ENCODE measurements at regions not wholly inside any gene's neighbourhood (a gene's known extent, or its start where the extent isn't known, plus 50 kb on each side); places are given as distances from the start of the nearest gene placed in this dataset.
A peak's percentile ranks its signal among the peaks of the same experiment; 100 is the strongest.

DNA sequence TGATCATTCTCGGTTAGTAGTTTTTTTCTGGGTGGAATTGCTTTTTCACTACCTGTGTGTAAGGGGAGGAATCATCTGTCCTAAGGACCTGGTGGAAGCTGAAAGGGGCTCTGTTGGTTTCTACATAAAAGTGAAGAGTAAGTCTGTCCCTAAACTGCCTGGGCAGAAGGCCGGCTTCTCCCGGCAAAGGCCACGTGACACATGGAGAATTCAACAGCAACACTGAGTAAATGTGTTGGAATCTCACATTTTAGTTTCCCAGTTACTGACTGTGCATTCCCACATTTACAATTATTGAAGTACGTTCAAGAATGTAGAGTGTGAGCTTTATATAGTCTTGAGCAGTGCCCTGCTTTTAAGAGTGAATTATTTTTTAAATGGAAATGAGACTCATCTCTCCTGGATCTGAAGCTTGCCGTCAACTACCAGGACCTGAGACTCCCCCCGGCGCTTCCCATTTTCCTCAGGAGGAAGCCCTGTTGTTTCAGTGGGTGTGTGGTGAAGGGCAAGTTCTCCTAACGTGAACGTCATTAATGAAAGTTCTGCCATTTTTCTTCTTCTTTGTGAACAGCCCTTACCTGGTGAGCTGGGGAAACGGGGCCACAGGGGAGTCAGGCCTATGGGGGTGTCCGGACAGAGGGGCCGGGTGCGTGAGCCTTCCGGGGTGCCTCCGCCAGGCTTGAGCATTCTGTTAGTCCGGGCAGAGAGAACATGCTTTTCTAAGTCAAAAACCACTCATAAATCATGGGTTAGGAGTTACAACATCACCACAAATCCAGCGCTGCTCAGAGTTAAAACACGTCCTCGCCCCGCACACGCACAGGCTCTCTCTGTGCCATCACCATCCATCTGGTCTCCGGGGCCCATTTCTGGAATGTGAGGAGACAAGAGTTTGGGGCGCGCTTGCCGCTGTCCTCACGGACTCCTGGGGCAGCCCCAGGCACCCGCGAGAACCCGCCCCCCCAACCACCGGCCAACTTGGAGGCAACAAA lies 56.6 kb upstream of the SMOC2 start:
- no peak for DNase-seq

DNA sequence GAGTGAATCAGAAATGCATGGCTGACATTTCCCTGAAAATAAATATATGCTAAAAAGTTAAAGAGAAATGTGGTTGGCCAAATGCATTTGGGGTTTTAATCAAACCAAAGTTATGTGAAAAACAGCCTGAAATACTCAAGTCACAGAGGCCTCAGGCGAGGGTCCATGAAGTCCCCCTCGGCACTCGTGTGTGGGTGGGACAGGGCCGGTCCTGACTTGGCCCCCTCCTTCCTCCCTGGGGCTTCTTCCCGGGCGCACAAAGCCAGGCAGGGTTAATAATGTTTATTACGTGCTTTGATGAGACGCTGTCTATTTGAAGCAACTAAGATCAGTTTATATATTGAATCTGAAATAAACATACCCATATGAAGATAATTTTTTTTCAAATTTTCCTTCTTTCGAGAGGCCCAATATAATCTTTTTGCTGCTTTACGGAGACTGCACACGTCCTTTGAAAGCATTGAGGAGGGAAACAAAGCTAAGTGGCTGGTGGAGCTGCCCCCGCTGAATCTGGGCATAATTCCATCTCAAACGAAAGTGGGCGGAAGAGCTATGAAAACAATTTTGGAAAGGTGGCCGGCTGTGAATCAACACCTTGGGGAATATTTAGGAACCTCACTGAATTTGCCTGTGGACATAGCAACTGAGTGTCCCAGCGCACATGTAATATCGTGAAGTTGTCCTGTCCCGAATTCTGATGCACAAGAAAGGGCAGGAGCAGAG lies 55.8 kb upstream of the SMOC2 start:
- peak; percentile 58 for DNase-seq

DNA sequence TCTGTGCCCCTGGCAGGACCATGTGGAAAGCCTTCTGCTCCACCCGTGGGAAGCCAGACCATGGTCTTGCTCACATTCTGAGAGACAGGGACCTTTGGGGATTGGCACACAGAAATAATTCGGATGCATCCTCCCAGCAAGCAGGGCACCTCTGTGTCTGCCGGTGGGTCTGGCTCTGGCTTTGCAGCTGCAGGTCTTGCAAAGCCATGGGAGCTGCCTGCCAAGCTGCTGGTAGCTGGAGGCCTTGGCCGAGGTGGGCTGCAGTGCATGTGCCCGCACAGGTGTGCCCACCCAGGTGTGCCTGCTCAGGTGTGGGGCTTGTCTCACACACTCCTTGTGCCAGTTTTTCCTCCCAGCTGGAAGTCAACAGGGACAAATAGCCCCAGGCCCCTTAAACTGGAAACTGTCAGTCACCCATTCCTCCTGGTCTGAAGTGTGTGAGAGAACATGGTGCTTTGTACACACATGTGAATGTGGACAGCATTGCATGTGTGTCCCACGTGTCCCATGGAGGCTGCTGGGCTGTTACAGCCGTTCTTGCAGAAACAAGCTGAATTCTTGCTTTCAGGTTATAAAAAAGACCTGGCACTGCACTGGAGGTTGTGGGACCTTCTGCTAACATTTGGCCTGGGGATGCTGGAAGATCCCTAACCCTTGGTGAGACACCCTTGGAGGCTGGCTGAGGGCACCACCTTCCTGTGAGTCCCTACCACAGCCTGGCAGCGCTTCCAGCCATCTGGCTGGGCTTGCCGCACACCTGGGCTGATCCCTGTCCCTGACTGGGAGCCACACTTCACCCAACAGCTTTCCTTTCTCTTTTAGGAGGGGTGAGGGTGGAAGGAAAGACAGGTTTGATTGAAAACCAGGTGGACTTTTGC lies 54.9 kb upstream of the SMOC2 start:
- DNase-seq = no peak

DNA sequence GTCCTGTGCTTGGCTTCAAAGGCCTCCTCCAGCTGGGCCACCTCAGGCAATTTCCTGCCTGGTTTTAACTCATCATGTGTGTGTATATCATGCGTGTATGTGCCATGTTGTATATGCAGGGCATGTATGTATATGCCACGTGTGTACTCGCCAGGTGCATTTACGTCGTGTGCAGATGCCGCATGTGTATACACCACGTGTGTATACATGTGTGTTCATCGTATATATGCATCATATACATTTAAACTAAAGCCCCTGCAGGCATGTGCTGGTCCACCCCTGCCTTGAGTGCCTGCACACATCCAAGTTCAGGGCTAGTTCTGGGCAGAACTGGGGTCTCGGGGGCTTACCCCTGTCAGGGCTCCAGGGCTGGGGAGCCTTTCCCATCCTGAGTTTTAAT lies 54.0 kb upstream of the SMOC2 start:
- no peak for DNase-seq

DNA sequence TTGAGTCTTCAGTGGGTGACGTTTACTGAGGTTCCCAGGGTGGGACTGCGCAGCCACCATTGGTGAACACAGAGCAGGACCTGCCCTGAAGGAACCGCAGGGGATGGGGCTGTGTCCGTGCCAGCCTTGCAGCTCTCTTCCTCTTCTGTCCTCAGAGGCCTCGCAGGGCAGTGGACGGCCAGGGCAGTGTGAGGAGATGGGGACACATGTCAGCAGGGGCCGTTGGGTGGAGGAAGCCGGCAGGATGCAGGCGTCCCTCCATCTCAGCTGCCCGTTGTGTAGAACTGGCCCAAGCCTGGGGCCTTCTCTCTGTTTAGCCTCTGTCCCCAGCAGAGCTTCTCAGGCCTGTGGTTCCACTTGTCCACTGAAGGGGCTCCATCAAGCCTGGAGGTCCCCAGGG lies 53.6 kb upstream of the SMOC2 start:
- DNase-seq = no peak

DNA sequence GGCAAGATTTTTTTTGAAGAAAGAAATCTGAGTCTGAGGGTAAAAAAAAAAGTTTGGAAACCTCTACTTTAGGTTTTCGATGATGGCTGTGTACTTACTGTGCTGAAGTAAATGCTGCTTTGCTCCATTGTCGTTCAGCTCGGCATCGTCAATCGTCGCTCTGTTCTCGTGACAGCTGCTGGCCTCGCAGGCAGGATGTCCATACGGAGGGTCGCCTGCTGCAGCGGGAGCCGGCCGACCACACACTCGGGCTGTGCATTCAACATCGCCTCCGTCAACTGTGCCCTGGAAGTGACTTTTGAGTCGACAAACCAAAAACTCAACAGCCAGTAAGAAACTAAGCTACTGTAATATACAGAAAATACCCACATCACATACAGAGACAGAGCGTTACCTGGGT lies 53.1 kb upstream of the SMOC2 start:
- DNase-seq = no peak

DNA sequence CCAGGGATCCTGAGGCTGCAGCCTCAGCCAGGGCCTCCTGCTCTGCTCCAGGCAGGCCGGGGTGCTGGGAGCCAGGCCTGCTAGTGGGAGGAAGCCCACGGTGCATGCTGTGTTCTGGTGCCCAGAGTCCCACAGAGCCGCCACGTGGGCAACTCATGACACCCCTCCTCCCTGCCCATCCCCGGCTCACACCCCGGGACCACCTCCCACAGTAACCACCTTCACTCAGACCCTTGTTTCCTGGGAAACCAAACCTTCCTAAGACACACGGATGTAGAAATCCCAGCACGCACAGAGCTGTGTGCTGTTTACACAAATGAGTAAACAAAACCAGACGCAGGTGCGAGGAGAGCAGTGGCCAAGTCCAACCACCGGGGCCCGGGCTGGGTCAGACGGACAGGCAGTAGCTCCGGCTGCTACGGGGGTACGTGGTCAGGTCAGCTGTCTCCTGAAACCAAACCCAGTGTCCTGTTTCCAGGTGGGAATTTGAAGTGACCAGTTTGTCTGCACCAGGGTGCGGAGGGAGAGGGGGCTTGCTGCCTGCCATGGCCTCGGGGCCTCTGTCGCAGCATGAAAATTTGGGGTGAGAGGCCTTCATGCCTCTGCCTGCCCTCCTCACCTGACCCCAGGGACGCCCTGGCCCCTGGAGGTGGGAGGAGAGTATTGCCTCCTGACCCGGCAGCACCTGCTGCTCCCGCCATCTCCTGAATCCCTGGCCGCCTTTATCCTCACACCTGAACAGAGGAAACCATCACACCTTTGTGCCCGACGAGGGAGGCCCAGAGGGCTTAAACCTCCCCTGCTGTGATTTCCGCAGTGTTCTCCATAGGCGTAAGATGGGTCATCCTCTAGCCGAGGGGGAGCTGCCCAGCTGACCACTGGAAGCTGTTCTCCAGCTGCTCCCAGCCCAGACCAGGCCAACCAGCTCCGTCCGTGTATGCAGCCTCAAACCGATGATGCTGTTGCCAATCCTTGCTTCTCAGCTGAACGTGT lies 52.0 kb upstream of the SMOC2 start:
- peak; percentile 10 for DNase-seq

DNA sequence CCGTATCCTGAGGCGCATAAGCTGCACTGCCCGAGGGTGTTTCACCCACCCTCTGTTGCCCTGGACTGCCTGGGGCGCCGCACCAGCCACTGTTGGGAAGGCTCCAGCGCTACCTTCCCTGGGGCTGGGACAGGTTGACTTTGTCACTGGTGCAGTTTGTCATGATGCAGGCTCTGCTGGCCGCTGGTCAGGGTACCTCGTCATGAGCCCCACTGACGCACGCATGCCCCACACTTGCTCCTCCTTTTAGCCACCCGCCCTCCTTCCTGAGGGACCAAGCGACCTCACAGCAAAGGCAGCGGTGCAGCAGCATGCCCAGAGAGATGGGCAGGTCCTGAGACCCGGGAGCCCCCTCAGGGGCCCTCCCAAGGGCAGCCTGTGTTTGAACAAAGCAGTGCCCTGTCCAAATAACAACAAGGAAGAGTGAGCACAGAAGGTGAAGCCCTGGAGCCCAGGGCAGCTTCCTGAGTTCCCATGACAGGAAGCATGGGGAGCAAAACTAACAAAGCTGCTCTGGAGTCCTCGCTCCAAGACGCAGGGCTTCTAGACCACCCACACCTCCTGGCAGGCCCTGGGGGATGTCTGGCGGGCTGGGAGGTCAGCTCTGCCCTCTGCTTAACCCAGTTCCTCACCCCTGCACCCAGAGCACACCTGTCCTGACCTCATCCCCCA lies 50.1 kb upstream of the SMOC2 start:
- no peak for DNase-seq

Measured in NCI-H1105 treated with DMSO at 0.1 percent for 48 hours (cell line).